Astrocyte (in vitro differentiated cells and primary cell): ENCODE measurements at regions not wholly inside any gene's neighbourhood (a gene's known extent, or its start where the extent isn't known, plus 50 kb on each side); places are given as distances from the start of the nearest gene placed in this dataset.

Source experiments
- EZH2 ChIP-seq: IDR thresholded peaks from 2 replicates; pipeline ENCODE4 v1.6.1; 2012; ENCODE audit warnings: mild to moderate bottlenecking, low read length, inconsistent platforms; ENCODE audit not compliant: insufficient read depth
- TF ChIP-seq, protein P1 (sequence below): IDR thresholded peaks from 2 replicates; pipeline ENCODE4 v1.5.1; 2011; ENCODE audit warnings: low read depth, mild to moderate bottlenecking, inconsistent platforms, low read length, moderate library complexity; ENCODE audit not compliant: insufficient read depth

GRCh38 chr15:91795235-91795634, 58.3 kb upstream of the SLCO3A1 start:
- TF ChIP-seq, protein P1, sequence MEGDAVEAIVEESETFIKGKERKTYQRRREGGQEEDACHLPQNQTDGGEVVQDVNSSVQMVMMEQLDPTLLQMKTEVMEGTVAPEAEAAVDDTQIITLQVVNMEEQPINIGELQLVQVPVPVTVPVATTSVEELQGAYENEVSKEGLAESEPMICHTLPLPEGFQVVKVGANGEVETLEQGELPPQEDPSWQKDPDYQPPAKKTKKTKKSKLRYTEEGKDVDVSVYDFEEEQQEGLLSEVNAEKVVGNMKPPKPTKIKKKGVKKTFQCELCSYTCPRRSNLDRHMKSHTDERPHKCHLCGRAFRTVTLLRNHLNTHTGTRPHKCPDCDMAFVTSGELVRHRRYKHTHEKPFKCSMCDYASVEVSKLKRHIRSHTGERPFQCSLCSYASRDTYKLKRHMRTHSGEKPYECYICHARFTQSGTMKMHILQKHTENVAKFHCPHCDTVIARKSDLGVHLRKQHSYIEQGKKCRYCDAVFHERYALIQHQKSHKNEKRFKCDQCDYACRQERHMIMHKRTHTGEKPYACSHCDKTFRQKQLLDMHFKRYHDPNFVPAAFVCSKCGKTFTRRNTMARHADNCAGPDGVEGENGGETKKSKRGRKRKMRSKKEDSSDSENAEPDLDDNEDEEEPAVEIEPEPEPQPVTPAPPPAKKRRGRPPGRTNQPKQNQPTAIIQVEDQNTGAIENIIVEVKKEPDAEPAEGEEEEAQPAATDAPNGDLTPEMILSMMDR, result no peak
- no peak for TF ChIP-seq EZH2
